OCI-LY7 (cell line): ENCODE measurements at regions not wholly inside any gene's neighbourhood (a gene's known extent, or its start where the extent isn't known, plus 50 kb on each side); places are given as distances from the start of the nearest gene placed in this dataset.
"Not testable (repeated sequence)": the region's sequence is repeated elsewhere in the genome, so short reads cannot be mapped to it uniquely, and the experiment has no call there.

Experiments used
- BruUV-seq: library from RNA; stranded (reverse); fragments of 400-500 nt; replicated peaks from 2 replicates; lab custom pipeline; 2021; lab: Mats Ljungman, UMichigan
- CTCF ChIA-PET: fragments of 300-600 bp; sonication (Branson Sonifier 250); formaldehyde crosslinking; loops from one replicate; lab custom pipeline; 2022; ENCODE audit warnings: antibody characterized with exemption; ENCODE audit not compliant: unreplicated experiment; lab: Charles Lee
- POLR2A ChIA-PET: fragments of 300-600 bp; sonication (Branson Sonifier 250); formaldehyde crosslinking; loops from one replicate; lab custom pipeline; 2022; ENCODE audit warnings: antibody characterized with exemption; lab: Charles Lee
- DNase-seq: peaks from one replicate; pipeline ENCODE4 v3.0.0-alpha.2; 2015; ENCODE audit warnings: low spot score
- H2AFZ ChIP-seq: fragments of 200-600 bp; sonication (generic), shearing (Covaris generic); 2 replicates; pipeline ENCODE4 v1.6.1; 2014; ENCODE audit warnings: mild to moderate bottlenecking, antibody characterized with exemption, low read length, moderate library complexity
- H3K27ac ChIP-seq: fragments of 200-600 bp; sonication (generic); 2 replicates; pipeline ENCODE4 v1.5.1; 2014; ENCODE audit warnings: mixed run types, low read depth, mild to moderate bottlenecking, moderate library complexity, low read length, inconsistent platforms; ENCODE audit not compliant: poor library complexity, severe bottlenecking
- H3K36me3 ChIP-seq: fragments of 200-600 bp; sonication (generic); 2 replicates; pipeline ENCODE4 v1.6.1; 2014; ENCODE audit warnings: mild to moderate bottlenecking, antibody characterized with exemption, low read length, moderate library complexity, mixed read lengths; ENCODE audit not compliant: insufficient read depth
- H3K4me1 ChIP-seq: fragments of 200-600 bp; sonication (generic); 2 replicates; pipeline ENCODE4 v1.5.1; 2014; ENCODE audit warnings: mild to moderate bottlenecking, low read length; ENCODE audit not compliant: insufficient read depth, poor library complexity, severe bottlenecking
- H3K4me2 ChIP-seq: fragments of 200-600 bp; sonication (generic); 2 replicates; pipeline ENCODE4 v1.6.1; 2014; ENCODE audit warnings: mild to moderate bottlenecking, low read length
- H3K4me3 ChIP-seq: fragments of 200-600 bp; sonication (generic); 2 replicates; pipeline ENCODE4 v1.5.1; 2014; ENCODE audit warnings: mild to moderate bottlenecking, low read depth, low read length; ENCODE audit not compliant: poor library complexity, severe bottlenecking
- H3K79me2 ChIP-seq: fragments of 200-600 bp; sonication (generic); 2 replicates; pipeline ENCODE4 v1.6.1; 2016; ENCODE audit warnings: low read depth, mild to moderate bottlenecking, low read length, moderate library complexity, mixed read lengths; ENCODE audit not compliant: insufficient read depth
- H3K9me2 ChIP-seq: fragments of 200-600 bp; sonication (generic); 2 replicates; pipeline ENCODE4 v1.6.1; 2016; ENCODE audit warnings: mild to moderate bottlenecking, low read length, mixed read lengths; ENCODE audit not compliant: insufficient read depth
- H3K9me3 ChIP-seq: fragments of 200-600 bp; sonication (generic); 2 replicates; pipeline ENCODE4 v1.6.1; 2014; ENCODE audit warnings: mild to moderate bottlenecking, mixed run types, low read length, mixed read lengths
- H4K20me1 ChIP-seq: fragments of 200-600 bp; sonication (generic); 2 replicates; pipeline ENCODE4 v1.6.1; 2014; ENCODE audit warnings: mild to moderate bottlenecking, antibody characterized with exemption, low read length, moderate library complexity, mixed read lengths; ENCODE audit not compliant: insufficient read depth
- EZH2phosphoT487 ChIP-seq: fragments of 200-600 bp; sonication (generic); IDR thresholded peaks from 2 replicates; pipeline ENCODE4 v1.6.1; 2018; ENCODE audit warnings: low read depth, borderline replicate concordance, mild to moderate bottlenecking, mixed run types, antibody characterized with exemption, low read length, moderate library complexity, mixed read lengths
- intact Hi-C: fragments of 100-400 bp; cut with micrococcal nuclease; formaldehyde crosslinking; loops from one replicate; pipeline ENCODE4 v1.10.0; 2022; ENCODE audit not compliant: unreplicated experiment
- TF ChIP-seq, protein P1 (sequence below): fragments of 200-600 bp; sonication (generic); conservative IDR thresholded peaks from 2 replicates; pipeline ENCODE4 v1.5.1; 2014; ENCODE audit warnings: mild to moderate bottlenecking, antibody characterized with exemption, low read length, moderate library complexity, mixed read lengths

DNA sequence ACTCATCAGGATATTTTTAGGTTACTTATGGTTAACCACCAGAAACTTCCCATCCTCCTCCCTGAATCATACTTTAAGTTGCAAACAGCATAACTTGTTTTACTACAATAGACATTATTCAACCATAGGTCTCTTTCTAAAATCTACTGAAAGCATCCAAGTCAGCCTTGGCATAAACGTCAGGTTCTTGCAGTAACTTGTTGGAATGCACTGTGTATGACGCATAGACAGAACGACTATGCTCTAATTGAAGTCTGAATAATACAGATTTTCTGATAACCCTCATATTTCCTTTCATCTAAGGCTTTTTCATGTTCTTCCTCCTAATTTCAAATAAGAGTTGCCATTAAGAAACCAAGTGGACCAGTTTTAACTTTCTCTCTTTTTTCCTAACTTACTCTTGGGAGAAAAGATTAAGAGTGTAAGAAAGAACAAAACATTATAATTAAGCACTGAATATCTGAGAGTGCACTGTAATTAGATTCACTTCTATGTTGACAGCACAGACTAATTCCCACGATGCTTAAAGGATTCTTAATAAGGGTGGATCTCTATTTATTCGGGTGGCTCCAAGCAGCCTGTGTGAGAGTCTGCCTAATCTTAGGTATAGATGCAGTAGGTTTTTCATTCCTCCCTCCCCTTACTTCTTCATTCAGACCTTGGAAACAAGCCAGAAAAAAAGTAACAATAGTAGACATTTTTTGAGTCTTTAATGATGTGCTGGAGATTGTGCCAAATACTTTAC lies 1100.1 kb downstream of the EPHA3 start:
- intact Hi-C loops, H3K4me2 ChIP-seq, H3K9me2 ChIP-seq, DNase-seq, POLR2A ChIA-PET, BruUV-seq, H3K4me3 ChIP-seq, H3K4me1 ChIP-seq, H2AFZ ChIP-seq, H4K20me1 ChIP-seq, H3K9me3 ChIP-seq, CTCF ChIA-PET, H3K27ac ChIP-seq, H3K79me2 ChIP-seq, H3K36me3 ChIP-seq: not testable (repeated sequence)

DNA sequence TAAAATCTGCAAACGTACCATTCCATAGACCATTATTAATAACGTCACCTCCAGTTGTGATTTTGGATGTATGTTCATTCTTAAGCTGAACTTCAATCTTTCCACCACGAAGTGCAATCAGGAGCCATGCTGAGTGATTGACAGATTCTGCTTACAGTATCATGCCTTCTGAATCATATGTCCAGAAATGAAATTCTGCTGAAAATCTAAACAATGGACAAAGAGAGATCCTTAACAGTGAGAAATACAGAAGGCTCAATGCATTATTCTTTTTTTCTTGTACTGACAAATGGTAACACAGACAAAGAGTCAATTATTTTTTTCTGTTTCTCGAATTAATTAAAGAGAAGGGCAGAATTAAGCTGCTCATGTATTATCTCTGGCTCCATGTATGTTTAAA lies 1114.5 kb downstream of the EPHA3 start:
- intact Hi-C loops: no loop called here
- TF ChIP-seq, protein P1, sequence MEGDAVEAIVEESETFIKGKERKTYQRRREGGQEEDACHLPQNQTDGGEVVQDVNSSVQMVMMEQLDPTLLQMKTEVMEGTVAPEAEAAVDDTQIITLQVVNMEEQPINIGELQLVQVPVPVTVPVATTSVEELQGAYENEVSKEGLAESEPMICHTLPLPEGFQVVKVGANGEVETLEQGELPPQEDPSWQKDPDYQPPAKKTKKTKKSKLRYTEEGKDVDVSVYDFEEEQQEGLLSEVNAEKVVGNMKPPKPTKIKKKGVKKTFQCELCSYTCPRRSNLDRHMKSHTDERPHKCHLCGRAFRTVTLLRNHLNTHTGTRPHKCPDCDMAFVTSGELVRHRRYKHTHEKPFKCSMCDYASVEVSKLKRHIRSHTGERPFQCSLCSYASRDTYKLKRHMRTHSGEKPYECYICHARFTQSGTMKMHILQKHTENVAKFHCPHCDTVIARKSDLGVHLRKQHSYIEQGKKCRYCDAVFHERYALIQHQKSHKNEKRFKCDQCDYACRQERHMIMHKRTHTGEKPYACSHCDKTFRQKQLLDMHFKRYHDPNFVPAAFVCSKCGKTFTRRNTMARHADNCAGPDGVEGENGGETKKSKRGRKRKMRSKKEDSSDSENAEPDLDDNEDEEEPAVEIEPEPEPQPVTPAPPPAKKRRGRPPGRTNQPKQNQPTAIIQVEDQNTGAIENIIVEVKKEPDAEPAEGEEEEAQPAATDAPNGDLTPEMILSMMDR: no peak
- no peak for TF ChIP-seq EZH2phosphoT487
- no TSS peak for BruUV-seq
- Histone ChIP-seq H3K79me2 (no peaks in the 10 kb centered on the region), H3K9me2 (no peaks in the 10 kb centered on the region), H3K4me3 (no peak overlapping the region), H3K36me3 (no peaks in the 10 kb centered on the region), H3K27ac (no peak overlapping the region), H3K4me1 (no peaks in the 10 kb centered on the region), H3K4me2 (no peak overlapping the region), H2AFZ (no peak overlapping the region), H4K20me1 (no peaks in the 10 kb centered on the region), H3K9me3 (no peaks in the 10 kb centered on the region)
- DNase-seq: no peak
- ChIA-PET POLR2A (interaction anchor here (0.6 to 0.7 kb wide), 2 partner anchors 11 to 1881 kb away, joined by 3 to 5 read pairs; no protein-coding TSS in a partner anchor), CTCF (no interaction called here)

DNA sequence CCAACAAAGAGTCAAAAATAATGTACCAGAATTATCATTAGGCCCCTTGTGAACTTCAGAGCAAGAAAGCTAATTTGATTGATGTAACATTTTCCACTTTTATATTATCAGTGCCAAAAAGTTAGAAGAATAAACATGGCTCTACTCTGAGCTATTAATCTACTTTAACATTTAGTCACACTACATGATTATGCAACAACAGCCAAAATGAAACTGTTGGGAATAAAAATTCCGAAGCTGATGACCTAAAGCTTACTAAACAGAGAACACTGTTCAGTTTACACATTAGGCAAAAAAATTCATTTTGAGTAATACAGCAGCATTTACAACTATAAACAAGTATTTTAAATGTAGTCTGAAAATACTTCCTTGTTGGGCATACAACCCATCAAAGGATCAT lies 1134.1 kb downstream of the EPHA3 start:
- no peaks in the 10 kb centered on the region for H3K79me2 ChIP-seq
- no peak overlapping the region for H3K4me3 ChIP-seq
- H3K36me3 ChIP-seq: no peaks in the 10 kb centered on the region
- intact Hi-C loops: no loop called here
- no peaks in the 10 kb centered on the region for H3K4me1 ChIP-seq
- no peak overlapping the region for H3K27ac ChIP-seq
- no TSS peak for BruUV-seq
- no peak for TF ChIP-seq EZH2phosphoT487
- TF ChIP-seq, protein P1: no peak
- ChIA-PET CTCF (no interaction called here), POLR2A (interaction anchor here (0.7 kb wide), 1 partner anchor 10 kb away, joined by 3 read pairs; no protein-coding TSS in a partner anchor)
- DNase-seq: no peak
- H4K20me1 ChIP-seq: no peaks in the 10 kb centered on the region
- no peaks in the 10 kb centered on the region for H3K9me2 ChIP-seq
- no peak overlapping the region for H2AFZ ChIP-seq
- H3K4me2 ChIP-seq: no peak overlapping the region
- H3K9me3 ChIP-seq: no peaks in the 10 kb centered on the region
